ENCODE measurements at regions not wholly inside any gene's neighbourhood (a gene's known extent, or its start where the extent isn't known, plus 50 kb on each side); places are given as distances from the start of the nearest gene placed in this dataset.

DNA sequence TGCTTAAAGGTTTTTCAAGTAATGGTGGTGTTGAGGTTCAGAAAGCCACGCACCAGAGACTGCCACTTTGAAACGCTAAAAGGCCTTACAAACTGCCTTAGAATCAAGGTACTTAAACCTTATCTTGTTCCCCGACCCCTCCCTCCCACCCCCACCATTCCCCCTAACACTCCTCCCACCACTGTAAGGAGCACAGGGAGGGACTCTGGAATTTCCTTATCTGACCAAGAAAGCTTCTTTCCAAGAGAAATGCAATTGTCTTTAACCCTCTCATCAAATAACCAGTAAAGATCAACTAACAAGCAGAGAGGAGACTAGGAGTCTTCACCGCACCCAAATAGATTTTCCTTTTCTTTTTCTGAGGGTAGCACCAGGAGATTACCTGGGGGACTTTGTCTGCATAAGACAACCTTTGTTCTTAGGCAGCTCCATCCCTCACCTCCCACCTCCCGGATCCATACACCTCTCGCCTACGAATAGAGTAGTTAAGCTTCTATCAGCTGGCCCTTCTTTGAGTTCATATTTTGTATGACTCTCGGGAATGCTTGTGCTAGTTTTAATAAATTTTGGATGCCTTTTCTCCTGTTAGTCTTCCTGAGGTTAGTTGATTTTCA lies 137.7 kb upstream of the ADGRL2 start:
- Histone ChIP-seq H3K36me3 (ENCODE audit: control insufficient read depth in 2 of 4, insufficient read depth in 4 of 4, low read length in 3 of 4) (no peaks in the 10 kb centered on the region), H3K9ac (replicated peaks in 1 of 4; ENCODE audit: extremely low read depth in 1 of 4, low read depth in 3 of 4, low read length in 3 of 4) (no peak overlapping the region), H4K8ac (ENCODE audit: extremely low read depth, insufficient read depth, low read length) (no peak overlapping the region), H3K18ac (ENCODE audit: extremely low read depth, low read length) (0 out of 2 replicates have a peak overlapping the region, but pooled peaks have one; percentile 7), H2BK20ac (ENCODE audit: low read length) (peak overlapping the region; percentile 40; the same call in 1 of the 2 replicates), H3K9me3 (ENCODE audit: insufficient read depth in 2 of 2, low read depth in 1 of 2, low read length in 1 of 2) (no peaks in the 10 kb centered on the region), H3K56ac (replicated peaks; ENCODE audit: insufficient read length, low read depth, low read length) (no peak overlapping the region), H2BK12ac (ENCODE audit: low read depth, low read length) (peak overlapping the region; percentile 94; the same call in 1 of the 2 replicates), H4K5ac (ENCODE audit: insufficient read length, low read depth, low read length) (no peak overlapping the region), H3K27ac (ENCODE audit: low read depth, low read length) (peak overlapping the region; percentile 36; the same call in 1 of the 2 replicates), H3K4me3 (ENCODE audit: extremely low read depth in 1 of 4, insufficient read depth in 2 of 4, low read depth in 3 of 4, low read length in 4 of 4) (peak overlapping the region in 1 of 4 experiments; percentile 26; a peak in 1 of 8 replicates), H3K79me1 (ENCODE audit: low read depth, low read length) (no peaks in the 10 kb centered on the region), H3K27me3 (replicated peaks in 1 of 4; ENCODE audit: control insufficient read depth in 3 of 4, extremely low read depth in 1 of 4, insufficient read depth in 3 of 4, low read length in 3 of 4) (no peaks in the 10 kb centered on the region), H2BK5ac (ENCODE audit: low read depth, low read length) (peak overlapping the region; percentile 86; the same call in 1 of the 2 replicates), H3K23me2 (ENCODE audit: low read depth, low read length) (no peaks in the 10 kb centered on the region), H4K91ac (replicated peaks; ENCODE audit: insufficient read length, low read length) (peak overlapping the region; percentile 75), H2AFZ (ENCODE audit: low read length) (peak overlapping the region; percentile 48; the same call in 1 of the 2 replicates), H3K79me2 (ENCODE audit: control insufficient read depth in 1 of 2, insufficient read depth in 2 of 2, low read length in 2 of 2) (no peaks in the 10 kb centered on the region), H3K4ac (replicated peaks; ENCODE audit: insufficient read length, low read depth, low read length) (no peak overlapping the region), H2AK5ac (ENCODE audit: low read depth, low read length) (no peak overlapping the region; the same call in 1 of the 2 replicates), H3K4me1 (replicated peaks in 1 of 4; ENCODE audit: control insufficient read depth in 3 of 4, insufficient read depth in 4 of 4, low read length in 3 of 4) (peaks cover 0 to 16% (median 5%) of the 10 kb centered on the region in 4 experiments; a peak in 4 of 7 replicates), H2BK120ac (replicated peaks; ENCODE audit: low read depth, low read length) (peak overlapping the region; percentile 0), H3K4me2 (ENCODE audit: insufficient read depth in 1 of 2, low read depth in 2 of 2, low read length in 2 of 2) (peak overlapping the region; percentile 19 to 36; a peak in 2 of 4 replicates), H3K23ac (ENCODE audit: insufficient read length) (no peak overlapping the region), H4K20me1 (replicated peaks in 1 of 2; ENCODE audit: control insufficient read depth in 1 of 2, insufficient read depth in 2 of 2, low read length in 2 of 2) (no peaks in the 10 kb centered on the region), H2BK15ac (ENCODE audit: low read length) (no peak overlapping the region), H3K14ac (ENCODE audit: insufficient read length) (no peak overlapping the region)
- FAIRE-seq: peak; percentile 58
- 40% methylated on average over 8 of the region's 8 CpGs; no CpG with 5 or more reads in 1 of the 2 experiments for WGBS, 2 experiments (ENCODE audit: extremely low coverage in 1 of 2, insufficient coverage in 1 of 2, insufficient read length in 1 of 2, insufficient replicate concordance in 2 of 2, low coverage in 1 of 2, low lambda C conversion rate in 2 of 2, missing lambda C conversion rate in 1 of 2)
- CTCF ChIA-PET (ENCODE audit: partially characterized antibody): interaction anchor here (0.6 to 1.4 kb wide), 2 partner anchors 104 to 187 kb away, joined by 3 to 4 read pairs; no protein-coding TSS in a partner anchor
- no peak for TF ChIP-seq SIRT6 (IDR thresholded peaks at IDR 0.05; ENCODE audit: low read length)
- TF ChIP-seq, protein P1, sequence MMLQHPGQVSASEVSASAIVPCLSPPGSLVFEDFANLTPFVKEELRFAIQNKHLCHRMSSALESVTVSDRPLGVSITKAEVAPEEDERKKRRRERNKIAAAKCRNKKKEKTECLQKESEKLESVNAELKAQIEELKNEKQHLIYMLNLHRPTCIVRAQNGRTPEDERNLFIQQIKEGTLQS (IDR thresholded peaks at IDR 0.05; ENCODE audit: insufficient read depth, low read depth, low read length): no peak
- TF ChIP-seq TEAD4 (IDR thresholded peaks at IDR 0.05; ENCODE audit: low read depth, low read length): 0 out of 2 replicates have a peak, but pooled peaks have one; percentile 9
- POLR2A ChIA-PET (ENCODE audit: partially characterized antibody): no interaction called here
- DNase-seq (ENCODE audit: low read depth in 1 of 2, low spot score in 2 of 2): no peak

Measured in H1 (cell line).